ENCODE measurements at regions not wholly inside any gene's neighbourhood (a gene's known extent, or its start where the extent isn't known, plus 50 kb on each side); places are given as distances from the start of the nearest gene placed in this dataset.

DNA sequence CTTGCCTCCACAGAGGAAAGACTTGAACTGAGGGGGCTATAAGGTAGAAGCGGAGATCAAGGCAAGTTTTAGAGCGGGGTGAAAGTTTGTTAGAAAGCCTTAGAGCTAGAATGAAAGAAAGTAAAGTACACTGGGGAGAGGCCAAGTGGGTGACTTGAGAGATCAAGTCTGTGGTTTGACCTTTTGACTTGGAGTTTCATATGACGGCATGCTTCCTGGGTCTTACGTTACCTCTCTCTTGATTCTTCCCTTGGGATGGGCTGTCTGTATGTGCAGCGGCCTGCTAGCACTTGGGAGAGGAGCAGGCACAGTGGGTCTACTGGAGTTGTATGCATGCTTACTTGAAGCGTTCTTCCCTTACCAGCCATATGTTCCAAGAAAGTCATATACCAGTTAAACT lies 1768.5 kb downstream of the PCDH9 start:
- Histone ChIP-seq H4K20me1 (replicated peaks; ENCODE audit: control insufficient read depth, extremely low read depth, insufficient read depth, low read length) (no peaks in the 10 kb centered on the region), H3K36me3 (ENCODE audit: control insufficient read depth in 2 of 2, extremely low read depth in 1 of 2, insufficient read depth in 2 of 2, low read length in 2 of 2) (no peaks in the 10 kb centered on the region), H3K4me1 (ENCODE audit: control insufficient read depth, extremely low read depth, insufficient read depth, low read length) (no peaks in the 10 kb centered on the region), H3K9me3 (replicated peaks; ENCODE audit: control insufficient read depth, insufficient read depth, low read length) (no peaks in the 10 kb centered on the region), H3K27me3 (ENCODE audit: control insufficient read depth in 2 of 2, insufficient read depth in 2 of 2, low read length in 2 of 2) (no peaks in the 10 kb centered on the region), H3K4me2 (ENCODE audit: insufficient read depth, low read length) (no peak overlapping the region), H3K4me3 (replicated peaks in 1 of 3; ENCODE audit: insufficient read depth in 1 of 3, low read depth in 1 of 3, low read length in 3 of 3) (no peak overlapping the region), H3K27ac (ENCODE audit: insufficient read depth, low read depth, low read length) (no peak overlapping the region), H2AFZ (ENCODE audit: low read depth, low read length) (no peak overlapping the region), H3K9ac (replicated peaks; ENCODE audit: extremely low read depth, insufficient read depth, low read length) (no peak overlapping the region), H3K79me2 (ENCODE audit: control insufficient read depth, insufficient read depth, low read length) (no peaks in the 10 kb centered on the region), H3K9me1 (replicated peaks; ENCODE audit: control insufficient read depth, extremely low read depth, insufficient read depth, low read length) (no peaks in the 10 kb centered on the region)
- TF ChIP-seq EZH2 (IDR thresholded peaks at IDR 0.05; ENCODE audit: borderline replicate concordance, low read depth, low read length, severe bottlenecking) (no peak), GATA2 (IDR thresholded peaks at IDR 0.05; ENCODE audit: insufficient read depth, insufficient read length, low read depth, low read length) (no peak), CTCF (IDR thresholded peaks at IDR 0.05; ENCODE audit: extremely low read depth in 1 of 2, insufficient read depth in 1 of 2, low read depth in 1 of 2, low read length in 2 of 2) (no peak), JUN (IDR thresholded peaks at IDR 0.05; ENCODE audit: borderline replicate concordance, insufficient read depth, insufficient read length, low read depth) (no peak), POLR2AphosphoS5 (IDR thresholded peaks at IDR 0.05; ENCODE audit: insufficient read depth, low read depth, low read length) (no peak), FOS (IDR thresholded peaks at IDR 0.05; ENCODE audit: borderline replicate concordance, insufficient read depth, low read length) (no peak), MAX (IDR thresholded peaks at IDR 0.05; ENCODE audit: insufficient read depth, insufficient read length) (no peak), MYC (IDR thresholded peaks at IDR 0.05; ENCODE audit: low read depth, low read length) (no peak), POLR2A (IDR thresholded peaks at IDR 0.05; ENCODE audit: low read depth, low read length) (no peak)
- no TSS peak for BruUV-seq (replicated peaks)
- intact Hi-C loops (cut with micrococcal nuclease) (no loop called here), dilution Hi-C loops (cut with MboI; ENCODE audit: extremely low pct_ligation_motif_present, low sequenced_read_pairs) (no loop called here)
- ChIA-PET POLR2A (no interaction called here), CTCF (no interaction called here)
- DNase-seq (ENCODE audit: low read depth, low spot score), result no peak
- no peak for FAIRE-seq

Measured in endothelial cell of umbilical vein (primary cell).